ENCODE measurements at regions not wholly inside any gene's neighbourhood (a gene's known extent, or its start where the extent isn't known, plus 50 kb on each side); places are given as distances from the start of the nearest gene placed in this dataset.

- peaks cover 68% of the 10 kb centered on the region for H3K27me3 Mint-ChIP-seq (ENCODE audit: low read depth)
- H3K4me1 Mint-ChIP-seq (ENCODE audit: low read depth): no peaks in the 10 kb centered on the region
- H3K4me3 Mint-ChIP-seq: no peak overlapping the region
- DNase-seq (no peak), ATAC-seq (no peak)
- H3K36me3 Mint-ChIP-seq (ENCODE audit: insufficient read depth): no peaks in the 10 kb centered on the region
- peaks cover 6% of the 10 kb centered on the region for H3K9me3 Mint-ChIP-seq
These were observed 61.6 kb downstream of the LSM5 start for GRCh38 chr7:32428546-32428945.

- H3K4me3 Mint-ChIP-seq: no peak overlapping the region
- peak; percentile 78 to 84 for ATAC-seq
- peak; percentile 39 for DNase-seq
- H3K36me3 Mint-ChIP-seq (ENCODE audit: insufficient read depth): no peaks in the 10 kb centered on the region
- H3K27me3 Mint-ChIP-seq (ENCODE audit: low read depth): peaks cover 61% of the 10 kb centered on the region
- H3K9me3 Mint-ChIP-seq: peaks cover 6% of the 10 kb centered on the region
- H3K4me1 Mint-ChIP-seq (ENCODE audit: low read depth): no peaks in the 10 kb centered on the region
These were observed 62.4 kb downstream of the LSM5 start for GRCh38 chr7:32427769-32428291.

- H3K27me3 Mint-ChIP-seq (ENCODE audit: low read depth): peaks cover 13% of the 10 kb centered on the region
- no peaks in the 10 kb centered on the region for H3K4me1 Mint-ChIP-seq (ENCODE audit: low read depth)
- no peaks in the 10 kb centered on the region for H3K36me3 Mint-ChIP-seq (ENCODE audit: insufficient read depth)
- ATAC-seq (no peak), DNase-seq (no peak)
- no peaks in the 10 kb centered on the region for H3K9me3 Mint-ChIP-seq
- H3K4me3 Mint-ChIP-seq: no peak overlapping the region
These were observed 73.3 kb downstream of the LSM5 start for GRCh38 chr7:32416846-32417245.

- Mint-ChIP-seq H3K36me3 (ENCODE audit: insufficient read depth) (no peaks in the 10 kb centered on the region), H3K27me3 (ENCODE audit: low read depth) (peaks cover 13% of the 10 kb centered on the region), H3K4me1 (ENCODE audit: low read depth) (no peaks in the 10 kb centered on the region), H3K9me3 (no peaks in the 10 kb centered on the region), H3K4me3 (no peak overlapping the region)
- DNase-seq (no peak), ATAC-seq (no peak)
These were observed 74.2 kb downstream of the LSM5 start for GRCh38 chr7:32415936-32416335.

- Mint-ChIP-seq H3K27me3 (ENCODE audit: low read depth) (peaks cover 13% of the 10 kb centered on the region), H3K9me3 (no peaks in the 10 kb centered on the region)
These were observed 74.7 kb downstream of the LSM5 start for GRCh38 chr7:32415519-32415918.

GRCh38 chr7:32412471-32412870 lies 77.7 kb downstream of the LSM5 start:
- no peaks in the 10 kb centered on the region for H3K4me1 Mint-ChIP-seq (ENCODE audit: low read depth)
- H3K36me3 Mint-ChIP-seq (ENCODE audit: insufficient read depth): no peaks in the 10 kb centered on the region
- no peak overlapping the region for H3K4me3 Mint-ChIP-seq
- peaks cover 10% of the 10 kb centered on the region for H3K27me3 Mint-ChIP-seq (ENCODE audit: low read depth)
- ATAC-seq: no peak
- no peaks in the 10 kb centered on the region for H3K9me3 Mint-ChIP-seq
- DNase-seq: no peak

More at GRCh38 chr7:32415519-32415918, 74.7 kb downstream of the LSM5 start:
- Mint-ChIP-seq H3K4me3 (no peak overlapping the region), H3K36me3 (ENCODE audit: insufficient read depth) (no peaks in the 10 kb centered on the region), H3K4me1 (ENCODE audit: low read depth) (no peaks in the 10 kb centered on the region)
- DNase-seq (no peak), ATAC-seq (no peak)

GRCh38 chr7:32410545-32410944 lies 79.6 kb downstream of the LSM5 start:
- no peaks in the 10 kb centered on the region for H3K4me1 Mint-ChIP-seq (ENCODE audit: low read depth)
- no peak for ATAC-seq

GRCh38 chr7:32406386-32406785 lies 83.8 kb downstream of the LSM5 start:
- H3K9me3 Mint-ChIP-seq: no peaks in the 10 kb centered on the region
- peaks cover 2% of the 10 kb centered on the region for H3K27me3 Mint-ChIP-seq (ENCODE audit: low read depth)
- H3K4me1 Mint-ChIP-seq (ENCODE audit: low read depth): no peaks in the 10 kb centered on the region
- no peak overlapping the region for H3K4me3 Mint-ChIP-seq
- ATAC-seq (no peak), DNase-seq (no peak)
- no peaks in the 10 kb centered on the region for H3K36me3 Mint-ChIP-seq (ENCODE audit: insufficient read depth)

More at GRCh38 chr7:32410545-32410944, 79.6 kb downstream of the LSM5 start:
- Mint-ChIP-seq H3K27me3 (ENCODE audit: low read depth) (peaks cover under 1% of the 10 kb centered on the region), H3K9me3 (no peaks in the 10 kb centered on the region), H3K4me3 (no peak overlapping the region), H3K36me3 (ENCODE audit: insufficient read depth) (no peaks in the 10 kb centered on the region)
- DNase-seq: no peak

- DNase-seq (no peak), ATAC-seq (no peak)
- Mint-ChIP-seq H3K4me1 (ENCODE audit: low read depth) (no peaks in the 10 kb centered on the region), H3K9me3 (no peaks in the 10 kb centered on the region), H3K27me3 (ENCODE audit: low read depth) (peaks cover 2% of the 10 kb centered on the region), H3K36me3 (ENCODE audit: insufficient read depth) (no peaks in the 10 kb centered on the region), H3K4me3 (no peak overlapping the region)
These were observed 86.5 kb downstream of the LSM5 start for GRCh38 chr7:32403463-32404229.

GRCh38 chr7:32400676-32401075 lies 89.5 kb downstream of the LSM5 start:
- Mint-ChIP-seq H3K9me3 (no peaks in the 10 kb centered on the region), H3K4me1 (ENCODE audit: low read depth) (no peaks in the 10 kb centered on the region), H3K4me3 (no peak overlapping the region), H3K27me3 (ENCODE audit: low read depth) (peaks cover 2% of the 10 kb centered on the region), H3K36me3 (ENCODE audit: insufficient read depth) (no peaks in the 10 kb centered on the region)
- ATAC-seq: no peak
- DNase-seq: no peak

GRCh38 chr7:32399311-32399710 lies 90.9 kb downstream of the LSM5 start:
- Mint-ChIP-seq H3K4me1 (ENCODE audit: low read depth) (no peaks in the 10 kb centered on the region), H3K4me3 (no peak overlapping the region), H3K27me3 (ENCODE audit: low read depth) (peaks cover 2% of the 10 kb centered on the region), H3K9me3 (no peaks in the 10 kb centered on the region), H3K36me3 (ENCODE audit: insufficient read depth) (no peaks in the 10 kb centered on the region)
- ATAC-seq (no peak), DNase-seq (no peak)

GRCh38 chr7:32395168-32395567 lies 95.0 kb downstream of the LSM5 start:
- Mint-ChIP-seq H3K4me3 (no peak overlapping the region), H3K4me1 (ENCODE audit: low read depth) (no peaks in the 10 kb centered on the region), H3K9me3 (no peaks in the 10 kb centered on the region), H3K27me3 (ENCODE audit: low read depth) (no peaks in the 10 kb centered on the region), H3K36me3 (ENCODE audit: insufficient read depth) (no peaks in the 10 kb centered on the region)
- ATAC-seq (no peak), DNase-seq (no peak)

- Mint-ChIP-seq H3K27me3 (ENCODE audit: low read depth) (no peaks in the 10 kb centered on the region), H3K4me1 (ENCODE audit: low read depth) (no peaks in the 10 kb centered on the region)
These were observed 96.3 kb downstream of the LSM5 start for GRCh38 chr7:32393861-32394260.

GRCh38 chr7:32390210-32390609 lies 100.0 kb downstream of the LSM5 start:
- no peak for ATAC-seq
- Mint-ChIP-seq H3K4me3 (no peak overlapping the region), H3K9me3 (no peaks in the 10 kb centered on the region), H3K36me3 (ENCODE audit: insufficient read depth) (no peaks in the 10 kb centered on the region), H3K4me1 (ENCODE audit: low read depth) (no peaks in the 10 kb centered on the region), H3K27me3 (ENCODE audit: low read depth) (peaks cover 4% of the 10 kb centered on the region)
- no peak for DNase-seq

More at GRCh38 chr7:32393861-32394260, 96.3 kb downstream of the LSM5 start:
- Mint-ChIP-seq H3K9me3 (no peaks in the 10 kb centered on the region), H3K36me3 (ENCODE audit: insufficient read depth) (no peaks in the 10 kb centered on the region), H3K4me3 (no peak overlapping the region)
- no peak for DNase-seq
- ATAC-seq: no peak

GRCh38 chr7:32385316-32385956 lies 104.7 kb downstream of the LSM5 start:
- ATAC-seq (no peak), DNase-seq (no peak)
- H3K36me3 Mint-ChIP-seq (ENCODE audit: insufficient read depth): no peaks in the 10 kb centered on the region
- no peaks in the 10 kb centered on the region for H3K4me1 Mint-ChIP-seq (ENCODE audit: low read depth)
- H3K4me3 Mint-ChIP-seq: no peak overlapping the region
- peaks cover 29% of the 10 kb centered on the region for H3K27me3 Mint-ChIP-seq (ENCODE audit: low read depth)
- H3K9me3 Mint-ChIP-seq: no peaks in the 10 kb centered on the region
